K562 (cell line): ENCODE measurements at regions not wholly inside any gene's neighbourhood (a gene's known extent, or its start where the extent isn't known, plus 50 kb on each side); places are given as distances from the start of the nearest gene placed in this dataset.

Experiments used
- ATAC-seq: fragments of 200-7000 bp; cut with Tn5 transposase; 3 replicates; pipeline ENCODE4 v1.9.1; 2020; ENCODE audit warnings: moderate library complexity
- BruUV-seq: library from RNA; stranded (reverse); fragments of 400-500 nt; replicated peaks from 2 replicates; lab custom pipeline; 2021; lab: Mats Ljungman, UMichigan
- CTCF ChIA-PET: fragments of 300-600 bp; formaldehyde crosslinking; extraction: SDS; loops from one replicate; lab custom pipeline; 2021; ENCODE audit warnings: low intra/inter-chr PET ratio; lab: Yijun Ruan, JAX
- POLR2A ChIA-PET: fragments of 300-600, 350-650 bp; sonication (Branson Sonifier 250); formaldehyde crosslinking; extraction: SDS; loops from one replicate; lab custom pipeline; 2021; ENCODE audit warnings: antibody characterized with exemption, inconsistent platforms; lab: Yijun Ruan, JAX
- DNase-seq, 4 experiments: peaks; one replicate each; pipeline versions ENCODE4 v3.0.0 to v3.0.0-alpha.2; 2011 to 2018; ENCODE audit warnings: low spot score in 3 of 4, mixed read lengths in 3 of 4; ENCODE audit errors: extremely low read depth in 1 of 4
- FAIRE-seq: peaks from 2 replicates; lab custom pipeline; 2011; peaks lifted over from hg19 to GRCh38; lab: Jason Lieb, UNC
- H2AFZ ChIP-seq: 2 replicates; pipeline ENCODE4 v1.6.0; 2011; ENCODE audit warnings: low read depth, low read length, control low read depth, inconsistent platforms
- H3K27ac ChIP-seq: fragments of 200-600 bp; 3 replicates; pipeline ENCODE4 v1.8.0; 2011; ENCODE audit warnings: low read depth, mild to moderate bottlenecking, control low read depth, inconsistent platforms, low read length, moderate library complexity, mixed read lengths; ENCODE audit errors: extremely low read depth
- H3K27me3 ChIP-seq, 2 experiments: fragments of 300-600 bp in 1 of 2; 2 replicates in 1 of 2; 3 replicates in 1 of 2; pipeline versions ENCODE4 v1.6.0 to v1.8.0; 2011; ENCODE audit warnings: inconsistent platforms in 2 of 2, low read length in 2 of 2, mild to moderate bottlenecking in 1 of 2, mixed read lengths in 1 of 2, moderate library complexity in 1 of 2; ENCODE audit not compliant: control insufficient read depth in 2 of 2, insufficient read depth in 2 of 2
- H3K36me3 ChIP-seq: fragments of 300-600 bp; 3 replicates; pipeline ENCODE4 v1.8.0; 2011; ENCODE audit warnings: mild to moderate bottlenecking, low read length, inconsistent platforms; ENCODE audit not compliant: control insufficient read depth, insufficient read depth
- H3K4me1 ChIP-seq, 2 experiments: fragments of 200-600 bp in 1 of 2; replicated peaks in 1 of 2; 2 replicates in 1 of 2; 3 replicates in 1 of 2; pipeline versions ENCODE4 v1.5.1 to v1.8.0; 2011; ENCODE audit warnings: inconsistent platforms in 2 of 2, low read length in 2 of 2, mild to moderate bottlenecking in 1 of 2, mixed read lengths in 1 of 2, moderate library complexity in 1 of 2; ENCODE audit not compliant: control insufficient read depth in 2 of 2, insufficient read depth in 2 of 2
- H3K4me2 ChIP-seq: 2 replicates; pipeline ENCODE4 v1.6.1; 2011; ENCODE audit warnings: low read length, control low read depth, inconsistent platforms, mixed read lengths; ENCODE audit not compliant: insufficient read depth
- H3K4me3 ChIP-seq: fragments of 200-600 bp; sonication (generic), shearing (Covaris generic); 2 replicates; pipeline ENCODE4 v1.5.1; 2016; ENCODE audit warnings: control low read depth, inconsistent platforms
- H3K79me2 ChIP-seq: fragments of 200-600 bp; 3 replicates; pipeline ENCODE4 v1.8.0; 2011; ENCODE audit warnings: low read length, inconsistent platforms; ENCODE audit not compliant: control insufficient read depth, insufficient read depth
- H3K9ac ChIP-seq, 2 experiments: 2 replicates each; pipeline versions ENCODE4 v1.6.0 to v1.6.1; 2011; ENCODE audit warnings: low read depth in 2 of 2, low read length in 2 of 2, control low read depth in 1 of 2, inconsistent platforms in 1 of 2, mild to moderate bottlenecking in 1 of 2, mixed read lengths in 1 of 2; ENCODE audit not compliant: insufficient read depth in 1 of 2
- H3K9me1 ChIP-seq: one replicate; pipeline ENCODE4 v1.6.0; 2011; ENCODE audit warnings: inconsistent platforms, mild to moderate bottlenecking, low read length, moderate library complexity; ENCODE audit not compliant: control insufficient read depth, insufficient read depth
- H3K9me3 ChIP-seq: replicated peaks from 2 replicates; pipeline ENCODE4 v1.5.1; 2011; ENCODE audit warnings: low read depth, low read length, inconsistent platforms; ENCODE audit not compliant: control insufficient read depth, insufficient read depth
- H4K20me1 ChIP-seq: replicated peaks from 2 replicates; pipeline ENCODE4 v1.6.1; 2011; ENCODE audit warnings: low read length, inconsistent platforms, mixed read lengths; ENCODE audit not compliant: control insufficient read depth, insufficient read depth
- ARID3A ChIP-seq: IDR thresholded peaks from 2 replicates; pipeline ENCODE4 v1.6.1; 2012; ENCODE audit warnings: low read depth, low read length, improper control_type of control experiment, borderline replicate concordance
- ATF2 ChIP-seq: sonication (generic); formaldehyde crosslinking; IDR thresholded peaks from 2 replicates; pipeline ENCODE4 v1.8.1; 2022; ENCODE audit warnings: missing genetic modification reagents
- BCOR ChIP-seq: fragments of 450-650 bp; IDR thresholded peaks from 2 replicates; pipeline ENCODE4 v1.6.1; 2016
- FUS ChIP-seq: fragments of 200-400 bp; formaldehyde crosslinking; optimal IDR thresholded peaks from 2 replicates; pipeline ENCODE3; 2017; ENCODE audit warnings: low read depth, low read length
- MBD1 ChIP-seq: fragments of 250-450 bp; sonication (Bioruptor Pico); IDR thresholded peaks from 2 replicates; pipeline ENCODE4 v1.8.0; 2022; ENCODE audit warnings: inconsistent platforms
- MITF ChIP-seq: IDR thresholded peaks from 2 replicates; pipeline ENCODE4 v1.6.1; 2014; ENCODE audit warnings: antibody characterized with exemption
- MLLT1 ChIP-seq, 2 experiments: fragments of 450-650 bp; IDR thresholded peaks; 2 replicates each; pipeline ENCODE4 v1.6.1; 2016
- NCOA1 ChIP-seq: fragments of 450-650 bp; IDR thresholded peaks from 2 replicates; pipeline ENCODE4 v1.6.1; 2016; ENCODE audit warnings: low read depth
- PHB ChIP-seq: fragments of 250-450 bp; sonication (Bioruptor Pico); IDR thresholded peaks from 2 replicates; pipeline ENCODE4 v1.5.0; 2021
- PURB ChIP-seq: sonication (generic); formaldehyde crosslinking; IDR thresholded peaks from 2 replicates; pipeline ENCODE4 v1.9.0; 2021; ENCODE audit warnings: low read depth, mild to moderate bottlenecking, missing genetic modification reagents
- RBM34 ChIP-seq: fragments of 200-400 bp; formaldehyde crosslinking; IDR thresholded peaks from 2 replicates; pipeline ENCODE4 v1.6.1; 2018; ENCODE audit warnings: low read length, borderline replicate concordance; ENCODE audit not compliant: insufficient read depth
- SMAD3 ChIP-seq: fragments of 450-650 bp; formaldehyde crosslinking; conservative IDR thresholded peaks from 2 replicates; pipeline ENCODE4 v1.4.0; 2020; ENCODE audit warnings: mild to moderate bottlenecking
- ZBTB12 ChIP-seq: fragments of 250-450 bp; sonication (Bioruptor Pico); IDR thresholded peaks from 2 replicates; pipeline ENCODE4 v1.4.0; 2020
- ZFPM2 ChIP-seq: fragments of 250-450 bp; sonication (Bioruptor Pico); IDR thresholded peaks from 2 replicates; pipeline ENCODE4 v1.5.1; 2022; ENCODE audit warnings: mild to moderate bottlenecking
- ZNF217 ChIP-seq: sonication (generic); formaldehyde crosslinking; IDR thresholded peaks from 2 replicates; pipeline ENCODE4 v1.8.0; 2022; ENCODE audit warnings: mild to moderate bottlenecking, missing genetic modification reagents
- ZNF253 ChIP-seq: fragments of 250-450 bp; sonication (Bioruptor Pico); conservative IDR thresholded peaks from 2 replicates; pipeline ENCODE4 v1.6.1; 2021; ENCODE audit warnings: mild to moderate bottlenecking
- WGBS: fragments of 100-300 bp; shearing (Covaris generic); methylation state at CpG from one replicate; pipeline ENCODE4 v1.1.6; 2016; ENCODE audit warnings: low coverage, mixed read lengths; ENCODE audit not compliant: insufficient coverage; ENCODE audit errors: missing lambda C conversion rate; 5-methylcytosine and 5-hydroxymethylcytosine counted together
- in situ Hi-C: fragments of 300-500 bp; cut with MboI; formaldehyde crosslinking; loops from 4 replicates; pipeline ENCODE4 v1.15.0; 2018; ENCODE audit warnings: inconsistent platforms, mixed read lengths
- intact Hi-C: fragments of 100-400 bp; cut with micrococcal nuclease; formaldehyde crosslinking; loops from 2 replicates; pipeline ENCODE4 v1.14.2; 2022

- Histone ChIP-seq H3K4me2 (no peak overlapping the region), H2AFZ (no peak overlapping the region), H3K4me3 (no peak overlapping the region), H3K36me3 (no peaks in the 10 kb centered on the region), H3K27me3 (no peaks in the 10 kb centered on the region), H3K4me1 (no peaks in the 10 kb centered on the region; a peak in 1 of 5 replicates), H3K27ac (no peak overlapping the region), H4K20me1 (0 out of 2 replicates have a peak, but pooled peaks cover 3% of the 10 kb centered on the region), H3K9me3 (no peaks in the 10 kb centered on the region), H3K9me1 (no peaks in the 10 kb centered on the region), H3K79me2 (no peaks in the 10 kb centered on the region; the same call in 2 of the 3 replicates), H3K9ac (no peak overlapping the region)
- WGBS = 58% methylated on average over 5 of the region's 5 CpGs
- in situ Hi-C loops (no loop called here), intact Hi-C loops (no loop called here)
- FAIRE-seq (no peak), DNase-seq (no peak), ATAC-seq (no peak)
- no TSS peak for BruUV-seq
- POLR2A ChIA-PET = no interaction called here
- no peak for TF ChIP-seq ATF2
- TF ChIP-seq MITF = no peak
- no peak for TF ChIP-seq RBM34
- TF ChIP-seq MBD1 (CRISPR knock-in tag) = no peak
- TF ChIP-seq ZNF253 (CRISPR knock-in tag) = no peak
- no peak for TF ChIP-seq ZBTB12 (CRISPR knock-in tag)
- no peak for TF ChIP-seq FUS
- no peak for TF ChIP-seq PURB (CRISPR knock-in tag)
- no peak for TF ChIP-seq NCOA1
- no peak for TF ChIP-seq ZNF217 (CRISPR knock-in tag)
- no peak for TF ChIP-seq PHB (CRISPR knock-in tag)
- TF ChIP-seq ARID3A = no peak
- no peak for TF ChIP-seq SMAD3 (CRISPR knock-in tag)
- no peak for TF ChIP-seq MLLT1 (IDR thresholded peaks at IDR 0.05)
- no peak for TF ChIP-seq ZFPM2 (CRISPR knock-in tag)
- TF ChIP-seq BCOR = no peak
- CTCF ChIA-PET = no interaction called here
Observed at GRCh38 chr13:50267066-50267465, 251.8 kb downstream of the KCNRG start.
